Uterus (tissue), 3 donors: ENCODE measurements at regions not wholly inside any gene's neighbourhood (a gene's known extent, or its start where the extent isn't known, plus 50 kb on each side); places are given as distances from the start of the nearest gene placed in this dataset.

Source experiments
- DNase-seq, 2 donors: peaks; one replicate each; pipeline ENCODE4 v3.0.0-alpha.2; 2019 to 2020
- H3K27ac ChIP-seq, 2 donors: fragments of 200-600 bp; sonication (generic); 1 replicate in 1 of 2; 2 replicates in 1 of 2; pipeline ENCODE4 v1.5.1; 2016 to 2018
- H3K27me3 ChIP-seq, 2 donors: fragments of 200-600 bp; sonication (generic); one replicate each; pipeline ENCODE4 v1.5.1; 2018 to 2019; ENCODE audit warnings: control low read depth in 1 of 2
- H3K36me3 ChIP-seq, 2 donors: fragments of 200-600 bp; sonication (generic); one replicate each; pipeline ENCODE4 v1.5.1; 2019; ENCODE audit warnings: control low read depth in 1 of 2
- H3K4me1 ChIP-seq, 2 donors: fragments of 200-600 bp; sonication (generic); one replicate each; pipeline ENCODE4 v1.5.1; 2018 to 2019; ENCODE audit warnings: control low read depth in 1 of 2
- H3K4me3 ChIP-seq, 2 donors: fragments of 200-600 bp; sonication (generic); 1 replicate in 1 of 2; 2 replicates in 1 of 2; pipeline ENCODE4 v1.5.1; 2018 to 2019; ENCODE audit warnings: mild to moderate bottlenecking in 1 of 2
- H3K9me3 ChIP-seq, 2 donors: fragments of 200-600 bp; sonication (generic); one replicate each; pipeline ENCODE4 v1.5.1; 2019; ENCODE audit warnings: control low read depth in 1 of 2
- POLR2A ChIP-seq, 2 donors: fragments of 450-650 bp; IDR thresholded peaks; one replicate each; pipeline ENCODE4 v1.6.1; 2016; ENCODE audit warnings: antibody characterized with exemption in 2 of 2, mild to moderate bottlenecking in 1 of 2, moderate library complexity in 1 of 2
- intact Hi-C: fragments of 100-400 bp; cut with DNase I; formaldehyde crosslinking; loops from one replicate; pipeline ENCODE4 v1.15.1; 2023; ENCODE audit warnings: low total_unique reads
- TF ChIP-seq, protein P1 (sequence below), 4 experiments: fragments of 200-600 bp in 2 of 4; fragments of 450-650 bp in 2 of 4; sonication (generic) in 2 of 4; IDR thresholded peaks; one replicate each; pipeline ENCODE4 v1.5.1; 2016 to 2019; ENCODE audit warnings: antibody characterized with exemption in 4 of 4, mild to moderate bottlenecking in 2 of 4, moderate library complexity in 1 of 4
- donor health status: DM: yes; HTN: yes; CAD: no.

GRCh38 chr1:36591278-36591677, 108.6 kb upstream of the CSF3R start:
- intact Hi-C loops, result no loop called here
- no peak for DNase-seq
- Histone ChIP-seq H3K9me3 (no peaks in the 10 kb centered on the region), H3K4me1 (no peaks in the 10 kb centered on the region), H3K4me3 (no peak overlapping the region), H3K27ac (no peak overlapping the region), H3K27me3 (no peaks in the 10 kb centered on the region), H3K36me3 (no peaks in the 10 kb centered on the region)
- no peak for TF ChIP-seq POLR2A (IDR thresholded peaks at IDR 0.05)
- TF ChIP-seq, protein P1, sequence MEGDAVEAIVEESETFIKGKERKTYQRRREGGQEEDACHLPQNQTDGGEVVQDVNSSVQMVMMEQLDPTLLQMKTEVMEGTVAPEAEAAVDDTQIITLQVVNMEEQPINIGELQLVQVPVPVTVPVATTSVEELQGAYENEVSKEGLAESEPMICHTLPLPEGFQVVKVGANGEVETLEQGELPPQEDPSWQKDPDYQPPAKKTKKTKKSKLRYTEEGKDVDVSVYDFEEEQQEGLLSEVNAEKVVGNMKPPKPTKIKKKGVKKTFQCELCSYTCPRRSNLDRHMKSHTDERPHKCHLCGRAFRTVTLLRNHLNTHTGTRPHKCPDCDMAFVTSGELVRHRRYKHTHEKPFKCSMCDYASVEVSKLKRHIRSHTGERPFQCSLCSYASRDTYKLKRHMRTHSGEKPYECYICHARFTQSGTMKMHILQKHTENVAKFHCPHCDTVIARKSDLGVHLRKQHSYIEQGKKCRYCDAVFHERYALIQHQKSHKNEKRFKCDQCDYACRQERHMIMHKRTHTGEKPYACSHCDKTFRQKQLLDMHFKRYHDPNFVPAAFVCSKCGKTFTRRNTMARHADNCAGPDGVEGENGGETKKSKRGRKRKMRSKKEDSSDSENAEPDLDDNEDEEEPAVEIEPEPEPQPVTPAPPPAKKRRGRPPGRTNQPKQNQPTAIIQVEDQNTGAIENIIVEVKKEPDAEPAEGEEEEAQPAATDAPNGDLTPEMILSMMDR (IDR thresholded peaks at IDR 0.05), result no peak

- Histone ChIP-seq H3K4me1 (no peaks in the 10 kb centered on the region), H3K4me3 (no peak overlapping the region), H3K27ac (no peak overlapping the region), H3K36me3 (no peaks in the 10 kb centered on the region), H3K27me3 (no peaks in the 10 kb centered on the region), H3K9me3 (no peaks in the 10 kb centered on the region)
- TF ChIP-seq, protein P1 (IDR thresholded peaks at IDR 0.05), result no peak
- no peak for TF ChIP-seq POLR2A (IDR thresholded peaks at IDR 0.05)
- intact Hi-C loops, result no loop called here
- no peak for DNase-seq
Measured at GRCh38 chr1:36590771-36591170, 108.1 kb upstream of the CSF3R start.

DNA sequence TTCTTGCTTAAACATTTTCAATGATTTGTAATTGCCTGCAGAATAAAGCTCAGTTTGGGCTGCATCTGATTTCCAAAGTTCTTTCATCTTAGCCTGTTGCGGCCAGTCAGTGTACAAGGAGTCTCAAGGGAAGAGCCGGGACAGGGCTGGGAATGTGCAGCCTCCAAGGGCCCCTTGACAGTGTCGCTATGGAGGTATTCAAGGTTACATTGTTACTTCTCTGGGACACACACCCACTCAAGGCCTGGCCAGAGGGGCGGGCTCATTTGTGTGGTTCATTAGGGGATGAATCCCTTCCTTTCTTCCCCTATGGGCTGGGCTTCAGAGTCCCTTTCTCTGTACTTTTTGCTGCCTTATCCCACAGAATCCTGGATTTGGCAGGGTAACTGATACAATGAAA, 107.6 kb upstream of the CSF3R start:
- H3K9me3 ChIP-seq, result no peaks in the 10 kb centered on the region
- H3K27me3 ChIP-seq, result no peaks in the 10 kb centered on the region
- no peaks in the 10 kb centered on the region for H3K36me3 ChIP-seq
- H3K27ac ChIP-seq, result no peak overlapping the region
- no peak for DNase-seq
- H3K4me3 ChIP-seq, result no peak overlapping the region
- TF ChIP-seq, protein P1 (IDR thresholded peaks at IDR 0.05), result no peak
- no peak for TF ChIP-seq POLR2A (IDR thresholded peaks at IDR 0.05)
- no peaks in the 10 kb centered on the region for H3K4me1 ChIP-seq
- intact Hi-C loops, result no loop called here

DNA sequence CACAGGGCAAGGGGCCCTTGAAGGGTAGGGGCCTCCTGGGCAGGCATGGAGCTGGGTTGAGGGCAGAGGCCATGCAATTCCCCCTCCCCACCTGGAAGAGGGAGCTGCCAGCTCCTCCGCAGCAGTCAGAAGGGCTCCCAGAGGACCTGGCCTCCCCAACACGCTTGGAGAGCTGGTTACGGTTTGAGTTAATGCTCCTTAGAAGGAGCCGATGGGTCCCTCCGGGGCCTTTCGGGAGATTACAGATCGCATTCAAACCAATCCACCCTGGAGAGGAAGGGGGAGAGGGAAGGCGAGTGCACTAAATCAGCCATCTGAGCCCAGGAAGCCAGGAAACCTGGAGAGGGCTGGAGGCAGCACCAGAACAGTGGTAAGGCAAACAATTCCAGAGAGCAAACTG, 106.3 kb upstream of the CSF3R start:
- Histone ChIP-seq H3K27me3 (no peaks in the 10 kb centered on the region), H3K9me3 (no peaks in the 10 kb centered on the region), H3K36me3 (no peaks in the 10 kb centered on the region), H3K27ac (no peak overlapping the region), H3K4me3 (no peak overlapping the region), H3K4me1 (no peaks in the 10 kb centered on the region)
- intact Hi-C loops, result no loop called here
- no peak for TF ChIP-seq POLR2A (IDR thresholded peaks at IDR 0.05)
- TF ChIP-seq, protein P1 (IDR thresholded peaks at IDR 0.05), result no peak
- no peak for DNase-seq

DNA sequence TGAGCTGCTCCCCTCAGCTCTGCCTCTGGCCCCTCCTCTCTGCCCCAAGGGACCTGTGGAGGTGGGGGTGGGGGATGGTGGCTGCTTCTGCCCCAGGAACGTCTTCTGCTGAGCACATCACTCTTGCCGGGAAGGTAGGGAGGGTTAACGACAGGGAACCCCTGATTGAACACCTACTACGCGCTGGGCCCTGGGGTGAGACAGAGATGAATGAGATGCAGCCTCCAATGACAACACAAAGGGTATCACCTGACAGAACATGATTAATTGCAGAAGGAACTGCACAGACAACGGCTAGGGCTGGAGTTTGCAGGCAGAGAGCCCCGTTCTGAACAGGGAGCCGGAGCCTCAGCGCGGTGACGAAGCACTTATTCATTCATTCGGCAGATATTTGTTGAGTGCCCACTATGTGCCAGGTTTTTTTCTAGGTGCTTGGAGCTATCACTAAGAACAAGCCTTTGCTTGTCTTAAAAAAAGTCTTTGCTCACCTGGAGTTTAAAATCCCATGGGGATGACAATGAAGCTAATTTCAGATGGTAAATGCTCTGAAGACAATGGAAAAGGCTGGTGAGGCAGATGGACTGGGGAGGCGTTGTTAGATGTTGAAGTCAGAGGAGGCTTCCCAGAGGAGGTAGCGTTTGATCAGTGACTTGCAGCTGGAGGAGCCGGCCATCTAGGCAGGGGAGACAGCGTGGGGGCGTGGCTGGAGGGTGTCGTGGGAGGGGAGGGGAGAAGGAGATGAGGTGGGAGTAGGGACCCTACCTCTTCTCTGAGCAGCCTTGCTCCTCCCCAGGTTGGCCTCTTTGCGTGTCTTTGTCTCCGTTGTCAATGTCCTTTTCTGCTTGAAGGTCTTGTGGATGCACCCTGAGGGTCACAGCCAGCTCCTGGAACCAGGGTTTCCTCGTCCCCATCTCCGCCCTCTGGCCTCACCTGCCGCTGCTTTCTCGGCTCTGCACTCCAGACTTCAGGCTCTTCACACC, 103.1 kb upstream of the CSF3R start:
- Histone ChIP-seq H3K9me3 (no peaks in the 10 kb centered on the region), H3K27me3 (no peaks in the 10 kb centered on the region), H3K4me3 (no peak overlapping the region), H3K27ac (no peak overlapping the region), H3K4me1 (no peaks in the 10 kb centered on the region), H3K36me3 (no peaks in the 10 kb centered on the region)
- intact Hi-C loops, result no loop called here
- TF ChIP-seq, protein P1 (IDR thresholded peaks at IDR 0.05), result no peak
- no peak for TF ChIP-seq POLR2A (IDR thresholded peaks at IDR 0.05)
- no peak for DNase-seq
